Trophoblast cell (in vitro differentiated cells and primary cell): ENCODE measurements at regions not wholly inside any gene's neighbourhood (a gene's known extent, or its start where the extent isn't known, plus 50 kb on each side); places are given as distances from the start of the nearest gene placed in this dataset.
"Not testable (repeated sequence)": the region's sequence is repeated elsewhere in the genome, so short reads cannot be mapped to it uniquely, and the experiment has no call there.

ENCODE experiments used
- DNase-seq, 2 donors: peaks; one replicate each; pipeline ENCODE4 v3.0.0-alpha.2; 2016
- H2AFZ ChIP-seq: 2 replicates; pipeline ENCODE4 v1.6.1; 2013; ENCODE audit warnings: low read length, moderate library complexity, mild to moderate bottlenecking; ENCODE audit not compliant: insufficient read depth, poor library complexity
- H2AK5ac ChIP-seq: 2 replicates; pipeline ENCODE4 v1.6.1; 2013; ENCODE audit warnings: mild to moderate bottlenecking, low read length
- H2BK120ac ChIP-seq: 2 replicates; pipeline ENCODE4 v1.6.1; 2013; ENCODE audit warnings: low read length, mild to moderate bottlenecking, moderate library complexity; ENCODE audit not compliant: insufficient read depth, poor library complexity
- H2BK12ac ChIP-seq: 2 replicates; pipeline ENCODE4 v1.6.1; 2013; ENCODE audit warnings: mild to moderate bottlenecking, low read length, moderate library complexity
- H2BK5ac ChIP-seq: 2 replicates; pipeline ENCODE4 v1.6.1; 2013; ENCODE audit warnings: low read length, low read depth, moderate library complexity, mild to moderate bottlenecking; ENCODE audit not compliant: poor library complexity
- H3K14ac ChIP-seq: 2 replicates; pipeline ENCODE4 v1.6.1; 2013; ENCODE audit warnings: mild to moderate bottlenecking, low read length
- H3K18ac ChIP-seq: 2 replicates; pipeline ENCODE4 v1.6.1; 2013; ENCODE audit warnings: mild to moderate bottlenecking, low read length
- H3K23ac ChIP-seq: 2 replicates; pipeline ENCODE4 v1.6.1; 2013; ENCODE audit warnings: low read length
- H3K27ac ChIP-seq: 2 replicates; pipeline ENCODE4 v1.5.1; 2013; ENCODE audit warnings: low read depth, mild to moderate bottlenecking, inconsistent platforms, low read length, moderate library complexity
- H3K27me3 ChIP-seq: 2 replicates; pipeline ENCODE4 v1.6.1; 2013; ENCODE audit warnings: inconsistent platforms, mild to moderate bottlenecking, low read length, moderate library complexity; ENCODE audit not compliant: insufficient read depth
- H3K36me3 ChIP-seq, 2 experiments: 1 replicate in 1 of 2; 2 replicates in 1 of 2; pipeline ENCODE4 v1.6.1; 2013; ENCODE audit warnings: low read length in 2 of 2, mild to moderate bottlenecking in 2 of 2, moderate library complexity in 1 of 2; ENCODE audit not compliant: insufficient read depth in 2 of 2, control insufficient read depth in 1 of 2
- H3K4ac ChIP-seq: 2 replicates; pipeline ENCODE4 v1.6.1; 2013; ENCODE audit warnings: low read depth, mild to moderate bottlenecking, low read length, moderate library complexity
- H3K4me1 ChIP-seq, 2 experiments: 1 replicate in 1 of 2; 2 replicates in 1 of 2; pipeline ENCODE4 v1.6.1; 2013; ENCODE audit warnings: low read length in 2 of 2, mild to moderate bottlenecking in 2 of 2, moderate library complexity in 1 of 2; ENCODE audit not compliant: insufficient read depth in 2 of 2, control insufficient read depth in 1 of 2
- H3K4me2 ChIP-seq: 2 replicates; pipeline ENCODE4 v1.6.1; 2013; ENCODE audit warnings: inconsistent platforms, mild to moderate bottlenecking, low read length, moderate library complexity
- H3K4me3 ChIP-seq: 2 replicates; pipeline ENCODE4 v1.5.1; 2013; ENCODE audit warnings: mild to moderate bottlenecking, low read depth, low read length, inconsistent platforms
- H3K79me1 ChIP-seq: one replicate; pipeline ENCODE4 v1.6.1; 2013; ENCODE audit warnings: low read length
- H3K79me2 ChIP-seq: 2 replicates; pipeline ENCODE4 v1.6.1; 2013; ENCODE audit warnings: low read length, mild to moderate bottlenecking; ENCODE audit not compliant: control insufficient read depth, insufficient read depth, poor library complexity
- H3K9ac ChIP-seq: 2 replicates; pipeline ENCODE4 v1.6.1; 2013; ENCODE audit warnings: mild to moderate bottlenecking, low read length
- H3K9me3 ChIP-seq: 2 replicates; pipeline ENCODE4 v1.6.1; 2013; ENCODE audit warnings: low read depth, mild to moderate bottlenecking, control low read depth, inconsistent platforms, low read length; ENCODE audit not compliant: insufficient read depth
- H4K12ac ChIP-seq: 2 replicates; pipeline ENCODE4 v1.6.1; 2013; ENCODE audit warnings: low read depth, mild to moderate bottlenecking, low read length, moderate library complexity
- H4K8ac ChIP-seq: 2 replicates; pipeline ENCODE4 v1.6.1; 2013; ENCODE audit warnings: low read depth, mild to moderate bottlenecking, low read length, moderate library complexity
- H4K91ac ChIP-seq: one replicate; pipeline ENCODE4 v1.6.1; 2013; ENCODE audit warnings: low read depth, mild to moderate bottlenecking, low read length, moderate library complexity
- WGBS: extraction: QIAGEN DNeasy Blood & Tissue Kit; methylation state at CpG from one replicate; pipeline ENCODE4 v1.1.7; 2013; ENCODE audit warnings: missing lambda C conversion rate; ENCODE audit not compliant: insufficient read length, insufficient coverage; ENCODE audit errors: extremely low coverage; 5-methylcytosine and 5-hydroxymethylcytosine counted together

DNA sequence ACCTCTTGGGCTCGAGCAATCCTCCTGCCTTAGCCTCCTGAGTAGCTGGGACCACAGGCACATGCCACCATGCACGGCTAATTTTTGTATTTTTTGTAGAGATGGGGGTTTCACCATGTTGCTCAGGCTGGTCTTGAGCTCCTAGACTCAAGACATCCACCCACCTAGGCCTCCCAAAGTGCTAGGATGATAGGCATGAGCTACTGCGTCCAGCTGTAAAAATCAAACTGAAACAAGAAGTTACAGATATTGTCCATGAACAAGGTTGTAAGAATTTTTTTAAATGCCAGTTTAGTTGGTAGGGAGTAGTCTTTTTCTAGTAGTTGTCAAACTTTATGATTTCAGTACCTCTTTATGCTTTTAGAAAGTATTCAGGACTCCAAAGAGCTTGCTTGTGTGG is 424.4 kb upstream of the PMFBP1 start:
- H3K79me2 ChIP-seq: no peaks in the 10 kb centered on the region
- no peaks in the 10 kb centered on the region for H3K27me3 ChIP-seq
- H2BK120ac ChIP-seq: no peak overlapping the region
- no peak overlapping the region for H2AFZ ChIP-seq
- H3K9ac ChIP-seq: no peak overlapping the region
- no peak overlapping the region for H4K8ac ChIP-seq
- no peak overlapping the region for H3K18ac ChIP-seq
- no peak overlapping the region for H3K27ac ChIP-seq
- WGBS: no CpG with 5 or more reads among the region's 3 CpGs
- no peak overlapping the region for H4K91ac ChIP-seq
- H3K4me1 ChIP-seq: no peaks in the 10 kb centered on the region
- no peak overlapping the region for H3K14ac ChIP-seq
- no peak for DNase-seq
- H3K9me3 ChIP-seq: peaks cover 2% of the 10 kb centered on the region
- no peak overlapping the region for H3K4ac ChIP-seq
- no peak overlapping the region for H2AK5ac ChIP-seq
- H4K12ac ChIP-seq: no peak overlapping the region
- no peak overlapping the region for H3K4me3 ChIP-seq
- no peak overlapping the region for H3K23ac ChIP-seq
- H2BK5ac ChIP-seq: no peak overlapping the region
- H3K4me2 ChIP-seq: no peak overlapping the region
- H3K36me3 ChIP-seq: no peaks in the 10 kb centered on the region
- no peaks in the 10 kb centered on the region for H3K79me1 ChIP-seq
- no peak overlapping the region for H2BK12ac ChIP-seq

DNA sequence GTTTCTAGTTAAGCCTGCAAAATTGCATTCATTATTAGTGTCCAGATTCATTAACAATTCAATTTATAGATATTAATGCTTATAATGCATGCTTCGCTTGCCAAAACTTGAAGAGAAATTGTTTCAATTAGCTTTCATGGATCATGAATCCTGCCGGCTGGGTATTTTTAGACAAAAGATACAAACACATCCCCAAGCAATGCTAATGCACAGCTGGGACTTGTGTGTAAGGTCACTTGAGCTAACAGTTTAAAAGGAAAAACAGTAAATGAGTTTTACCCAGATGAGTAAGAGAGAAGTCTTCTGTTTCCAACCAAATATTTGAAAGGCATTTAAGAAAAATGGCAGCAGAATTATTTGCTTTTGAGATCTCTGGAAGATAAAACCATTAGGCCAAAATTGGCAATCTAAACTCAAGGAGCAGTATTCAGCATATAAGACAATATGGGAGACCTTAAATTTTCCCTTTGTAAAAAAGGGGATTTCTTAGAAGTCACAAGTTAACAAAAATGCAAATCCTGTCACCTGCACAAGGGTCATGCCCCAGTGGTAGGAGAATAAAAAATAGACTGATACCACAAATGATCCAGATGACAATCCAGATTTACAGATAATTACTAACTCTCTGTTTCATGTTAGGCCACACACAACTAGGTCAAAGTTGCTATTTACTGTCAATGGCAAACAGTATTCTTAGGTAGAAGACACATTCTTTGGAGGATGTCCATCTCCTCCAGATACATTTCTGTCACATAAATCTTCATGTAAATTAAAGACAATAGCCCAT is 418.4 kb upstream of the PMFBP1 start:
- WGBS: no CpG with 5 or more reads among the region's 2 CpGs
- no peak overlapping the region for H4K12ac ChIP-seq

DNA sequence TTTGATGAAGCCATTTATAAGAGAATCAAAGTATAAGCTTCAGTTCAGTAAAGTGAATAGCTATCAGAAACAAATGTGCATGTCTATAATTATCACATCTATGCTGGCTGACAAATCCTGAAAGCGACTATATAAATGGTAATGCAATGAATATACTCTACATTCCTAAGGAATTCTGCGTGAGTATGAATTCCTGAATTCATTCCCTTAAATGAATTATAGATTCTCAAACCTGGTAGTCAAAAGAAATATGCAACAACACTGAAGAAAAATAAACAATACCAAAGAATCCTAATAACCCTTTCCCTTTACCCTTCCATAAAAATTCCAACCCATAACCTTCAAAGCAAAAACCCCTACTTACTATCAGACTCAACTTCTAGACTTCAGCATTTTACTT is 416.6 kb upstream of the PMFBP1 start:
- WGBS: no CpG with 5 or more reads among the region's 2 CpGs
- no peak overlapping the region for H2BK5ac ChIP-seq
- H3K4me2 ChIP-seq: no peak overlapping the region
- H4K8ac ChIP-seq: no peak overlapping the region
- H3K9me3 ChIP-seq: no peaks in the 10 kb centered on the region
- no peaks in the 10 kb centered on the region for H3K79me1 ChIP-seq
- H3K79me2 ChIP-seq: no peaks in the 10 kb centered on the region
- no peak overlapping the region for H3K9ac ChIP-seq
- no peak overlapping the region for H3K4ac ChIP-seq
- H4K12ac ChIP-seq: no peak overlapping the region
- H3K27ac ChIP-seq: no peak overlapping the region
- H3K4me3 ChIP-seq: no peak overlapping the region
- no peak overlapping the region for H2BK120ac ChIP-seq
- no peak overlapping the region for H3K18ac ChIP-seq
- no peak overlapping the region for H2BK12ac ChIP-seq
- H3K14ac ChIP-seq: no peak overlapping the region
- H4K91ac ChIP-seq: no peak overlapping the region
- H2AFZ ChIP-seq: no peak overlapping the region
- H3K4me1 ChIP-seq: no peaks in the 10 kb centered on the region
- H2AK5ac ChIP-seq: no peak overlapping the region
- H3K23ac ChIP-seq: no peak overlapping the region
- no peak for DNase-seq
- no peaks in the 10 kb centered on the region for H3K36me3 ChIP-seq
- no peaks in the 10 kb centered on the region for H3K27me3 ChIP-seq

More for the DNA sequence above, 418.4 kb upstream of the PMFBP1 start:
- Histone ChIP-seq H4K8ac (no peak overlapping the region), H3K79me2 (no peaks in the 10 kb centered on the region), H2BK5ac (no peak overlapping the region), H2BK12ac (no peak overlapping the region), H4K91ac (no peak overlapping the region), H3K27me3 (no peaks in the 10 kb centered on the region), H3K4me3 (no peak overlapping the region), H3K9me3 (no peaks in the 10 kb centered on the region), H2AK5ac (no peak overlapping the region), H3K23ac (no peak overlapping the region), H3K27ac (no peak overlapping the region), H3K4ac (no peak overlapping the region), H2BK120ac (no peak overlapping the region), H3K18ac (no peak overlapping the region), H3K9ac (no peak overlapping the region), H2AFZ (no peak overlapping the region), H3K79me1 (no peaks in the 10 kb centered on the region), H3K4me2 (no peak overlapping the region), H3K4me1 (no peaks in the 10 kb centered on the region), H3K14ac (no peak overlapping the region), H3K36me3 (no peaks in the 10 kb centered on the region)
- peak in 1 of 2 donors; percentile 4 for DNase-seq

DNA sequence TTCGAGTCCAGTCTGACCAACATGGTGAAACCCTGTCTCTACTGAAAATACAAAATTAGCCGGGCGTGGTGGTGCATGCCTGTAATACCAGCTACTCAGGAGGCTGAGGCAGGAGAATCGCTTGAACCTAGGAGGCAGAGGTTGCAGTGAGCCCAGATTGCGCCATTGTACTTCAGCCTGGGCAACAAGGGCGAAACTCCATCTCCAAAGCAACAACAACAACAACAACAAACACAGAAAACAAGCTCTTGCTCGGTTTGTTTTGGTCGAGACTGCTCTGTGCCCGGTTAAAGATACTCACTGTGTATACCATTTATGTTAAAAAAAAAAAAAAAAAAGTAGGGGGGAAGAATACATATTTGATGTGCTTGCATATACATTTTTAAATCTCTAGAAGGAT is 406.1 kb upstream of the PMFBP1 start:
- no CpG with 5 or more reads among the region's 9 CpGs for WGBS
- not testable (repeated sequence) for H2BK120ac ChIP-seq, H3K27ac ChIP-seq, H3K9ac ChIP-seq, H2BK12ac ChIP-seq, H3K4ac ChIP-seq, H3K79me2 ChIP-seq, H4K8ac ChIP-seq, H3K36me3 ChIP-seq, H2AFZ ChIP-seq, H3K23ac ChIP-seq, H3K27me3 ChIP-seq, H3K14ac ChIP-seq, H3K4me1 ChIP-seq, H3K4me2 ChIP-seq, H4K91ac ChIP-seq, H3K4me3 ChIP-seq, H2AK5ac ChIP-seq, H3K79me1 ChIP-seq, H3K18ac ChIP-seq, H3K9me3 ChIP-seq, H2BK5ac ChIP-seq, H4K12ac ChIP-seq
- peak; percentile 61 to 80 for DNase-seq
